Activated CD8-positive, alpha-beta T cell treated with anti-CD3 and anti-CD28 coated beads for 36 hours (primary cell): ENCODE measurements at regions not wholly inside any gene's neighbourhood (a gene's known extent, or its start where the extent isn't known, plus 50 kb on each side); places are given as distances from the start of the nearest gene placed in this dataset.

Source experiments
- ATAC-seq: fragments of 200-7000 bp; cut with Tn5 transposase; one replicate; pipeline ENCODE4 v1.10.0; 2021; ENCODE audit warnings: mild to moderate bottlenecking, moderate library complexity
- CTCF ChIA-PET: fragments of 350-600 bp; sonication (Branson Sonifier 250); formaldehyde crosslinking; loops from one replicate; lab custom pipeline; 2021; ENCODE audit warnings: antibody characterized with exemption; lab: Charles Lee
- POLR2A ChIA-PET: fragments of 350-600 bp; sonication (Branson Sonifier 250); formaldehyde crosslinking; loops from one replicate; lab custom pipeline; 2021; ENCODE audit warnings: antibody characterized with exemption; lab: Charles Lee
- DNase-seq: peaks from one replicate; pipeline ENCODE4 v3.0.0-alpha.2; 2020
- H3K27ac Mint-ChIP-seq: one replicate; pipeline ENCODE4 v1.8.0; 2021; ENCODE audit warnings: mild to moderate bottlenecking, mixed read lengths
- H3K27me3 Mint-ChIP-seq: one replicate; pipeline ENCODE4 v1.8.0; 2021; ENCODE audit warnings: mixed read lengths
- H3K36me3 Mint-ChIP-seq: one replicate; pipeline ENCODE4 v1.8.0; 2021; ENCODE audit warnings: low read depth, mixed read lengths
- H3K4me1 Mint-ChIP-seq: one replicate; pipeline ENCODE4 v1.8.0; 2021; ENCODE audit warnings: low read depth, mixed read lengths
- H3K4me3 Mint-ChIP-seq: one replicate; pipeline ENCODE4 v1.8.0; 2021; ENCODE audit warnings: mild to moderate bottlenecking, moderate library complexity, mixed read lengths
- H3K9me3 Mint-ChIP-seq: one replicate; pipeline ENCODE4 v1.8.0; 2021; ENCODE audit warnings: mixed read lengths
- intact Hi-C: fragments of 100-400 bp; cut with micrococcal nuclease; formaldehyde crosslinking; loops from one replicate; pipeline ENCODE4 v1.10.0; 2022
- TF ChIP-seq, protein P1 (sequence below): fragments of 200-600 bp; IDR thresholded peaks from one replicate; pipeline ENCODE4 v1.8.0; 2022; ENCODE audit warnings: antibody characterized with exemption, mild to moderate bottlenecking

- no peak for ATAC-seq
- no peak for DNase-seq
- POLR2A ChIA-PET, result no interaction called here
- H3K9me3 Mint-ChIP-seq, result peaks cover 15% of the 10 kb centered on the region
- H3K27me3 Mint-ChIP-seq, result no peaks in the 10 kb centered on the region
- TF ChIP-seq, protein P1, sequence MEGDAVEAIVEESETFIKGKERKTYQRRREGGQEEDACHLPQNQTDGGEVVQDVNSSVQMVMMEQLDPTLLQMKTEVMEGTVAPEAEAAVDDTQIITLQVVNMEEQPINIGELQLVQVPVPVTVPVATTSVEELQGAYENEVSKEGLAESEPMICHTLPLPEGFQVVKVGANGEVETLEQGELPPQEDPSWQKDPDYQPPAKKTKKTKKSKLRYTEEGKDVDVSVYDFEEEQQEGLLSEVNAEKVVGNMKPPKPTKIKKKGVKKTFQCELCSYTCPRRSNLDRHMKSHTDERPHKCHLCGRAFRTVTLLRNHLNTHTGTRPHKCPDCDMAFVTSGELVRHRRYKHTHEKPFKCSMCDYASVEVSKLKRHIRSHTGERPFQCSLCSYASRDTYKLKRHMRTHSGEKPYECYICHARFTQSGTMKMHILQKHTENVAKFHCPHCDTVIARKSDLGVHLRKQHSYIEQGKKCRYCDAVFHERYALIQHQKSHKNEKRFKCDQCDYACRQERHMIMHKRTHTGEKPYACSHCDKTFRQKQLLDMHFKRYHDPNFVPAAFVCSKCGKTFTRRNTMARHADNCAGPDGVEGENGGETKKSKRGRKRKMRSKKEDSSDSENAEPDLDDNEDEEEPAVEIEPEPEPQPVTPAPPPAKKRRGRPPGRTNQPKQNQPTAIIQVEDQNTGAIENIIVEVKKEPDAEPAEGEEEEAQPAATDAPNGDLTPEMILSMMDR, result no peak
- H3K4me3 Mint-ChIP-seq, result no peak overlapping the region
- intact Hi-C loops, result no loop called here
- no peaks in the 10 kb centered on the region for H3K4me1 Mint-ChIP-seq
- no peak overlapping the region for H3K27ac Mint-ChIP-seq
- CTCF ChIA-PET, result no interaction called here
- H3K36me3 Mint-ChIP-seq, result no peaks in the 10 kb centered on the region
Observed at GRCh38 chr4:29309050-29309449, 1411.1 kb upstream of the PCDH7 start.

DNA sequence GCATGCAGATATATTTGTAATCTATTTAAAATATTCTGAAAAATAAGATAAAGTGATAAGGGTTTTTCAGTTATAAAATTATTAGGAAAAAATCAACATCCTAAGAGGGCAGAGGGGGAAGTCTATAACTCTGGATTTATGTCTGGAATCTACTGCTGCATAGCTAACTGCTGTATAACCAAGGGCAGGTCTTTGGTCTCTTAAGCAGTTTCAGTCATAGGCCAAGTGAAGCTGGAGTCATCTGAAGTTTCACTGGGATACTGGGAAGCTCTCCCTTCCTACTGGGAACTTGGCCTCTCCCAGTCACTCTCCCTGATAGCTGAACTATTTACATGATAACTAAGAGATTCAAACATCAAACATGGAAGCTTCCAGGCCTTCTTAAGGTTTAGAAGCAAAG, 1409.9 kb upstream of the PCDH7 start:
- H3K4me1 Mint-ChIP-seq, result no peaks in the 10 kb centered on the region
- H3K9me3 Mint-ChIP-seq, result peaks cover 15% of the 10 kb centered on the region
- POLR2A ChIA-PET, result no interaction called here
- intact Hi-C loops, result no loop called here
- no peaks in the 10 kb centered on the region for H3K36me3 Mint-ChIP-seq
- no peaks in the 10 kb centered on the region for H3K27me3 Mint-ChIP-seq
- no peak overlapping the region for H3K27ac Mint-ChIP-seq
- no peak for DNase-seq
- CTCF ChIA-PET, result no interaction called here
- TF ChIP-seq, protein P1, result no peak
- no peak overlapping the region for H3K4me3 Mint-ChIP-seq
- ATAC-seq, result no peak

GRCh38 chr4:29311247-29311646, 1408.9 kb upstream of the PCDH7 start:
- no peaks in the 10 kb centered on the region for H3K36me3 Mint-ChIP-seq
- H3K4me3 Mint-ChIP-seq, result no peak overlapping the region
- CTCF ChIA-PET, result no interaction called here
- H3K9me3 Mint-ChIP-seq, result peaks cover 12% of the 10 kb centered on the region
- DNase-seq (no peak), ATAC-seq (no peak)
- no peaks in the 10 kb centered on the region for H3K27me3 Mint-ChIP-seq
- no peaks in the 10 kb centered on the region for H3K4me1 Mint-ChIP-seq
- TF ChIP-seq, protein P1, result no peak
- POLR2A ChIA-PET, result no interaction called here
- intact Hi-C loops, result no loop called here
- H3K27ac Mint-ChIP-seq, result no peak overlapping the region

- ATAC-seq (no peak), DNase-seq (no peak)
- Mint-ChIP-seq H3K4me3 (no peak overlapping the region), H3K27ac (no peak overlapping the region), H3K36me3 (no peaks in the 10 kb centered on the region), H3K27me3 (no peaks in the 10 kb centered on the region), H3K4me1 (no peaks in the 10 kb centered on the region), H3K9me3 (peaks cover 19% of the 10 kb centered on the region)
- TF ChIP-seq, protein P1, result no peak
- CTCF ChIA-PET, result no interaction called here
- intact Hi-C loops, result no loop called here
- POLR2A ChIA-PET, result no interaction called here
Observed at GRCh38 chr4:29319663-29320340, 1400.4 kb upstream of the PCDH7 start.

- ChIA-PET CTCF (no interaction called here), POLR2A (no interaction called here)
- H3K4me1 Mint-ChIP-seq, result no peaks in the 10 kb centered on the region
- H3K27me3 Mint-ChIP-seq, result no peaks in the 10 kb centered on the region
- DNase-seq (no peak), ATAC-seq (no peak)
- peaks cover 18% of the 10 kb centered on the region for H3K9me3 Mint-ChIP-seq
- TF ChIP-seq, protein P1, result no peak
- no peak overlapping the region for H3K27ac Mint-ChIP-seq
- H3K36me3 Mint-ChIP-seq, result no peaks in the 10 kb centered on the region
- intact Hi-C loops, result no loop called here
- no peak overlapping the region for H3K4me3 Mint-ChIP-seq
Observed at GRCh38 chr4:29320947-29321620, 1399.1 kb upstream of the PCDH7 start.
